GM10266 (cell line): ENCODE measurements at regions not wholly inside any gene's neighbourhood (a gene's known extent, or its start where the extent isn't known, plus 50 kb on each side); places are given as distances from the start of the nearest gene placed in this dataset.

Experiments
- DNase-seq: peaks from one replicate; pipeline ENCODE4 v3.0.0; 2012; ENCODE audit errors: extremely low spot score
- CTCF ChIP-seq: IDR thresholded peaks from 2 replicates; pipeline ENCODE4 v1.5.1; 2012; ENCODE audit warnings: mild to moderate bottlenecking, low read depth; ENCODE audit not compliant: control insufficient read depth, insufficient read depth; ENCODE audit errors: missing control alignments

GRCh38 chr16:58970775-58971174 lies 236.7 kb upstream of the GOT2 start:
- no peak for DNase-seq
- no peak for TF ChIP-seq CTCF

- no peak for TF ChIP-seq CTCF
- DNase-seq, result no peak
Observed at GRCh38 chr16:58963479-58963878, 229.4 kb upstream of the GOT2 start.

GRCh38 chr16:58962811-58963210 lies 228.7 kb upstream of the GOT2 start:
- no peak for DNase-seq
- no peak for TF ChIP-seq CTCF

GRCh38 chr16:58960484-58960883 lies 226.4 kb upstream of the GOT2 start:
- no peak for DNase-seq
- no peak for TF ChIP-seq CTCF

GRCh38 chr16:58960034-58960433 lies 225.9 kb upstream of the GOT2 start:
- no peak for DNase-seq
- TF ChIP-seq CTCF, result no peak

- TF ChIP-seq CTCF, result no peak
- no peak for DNase-seq
Observed at GRCh38 chr16:58958749-58959148, 224.6 kb upstream of the GOT2 start.

- DNase-seq, result no peak
- TF ChIP-seq CTCF, result no peak
Observed at GRCh38 chr16:58948244-58948643, 214.1 kb upstream of the GOT2 start.

- DNase-seq, result no peak
- TF ChIP-seq CTCF, result no peak
Observed at GRCh38 chr16:58940609-58941008, 206.5 kb upstream of the GOT2 start.
